HG03175 (cell line): ENCODE measurements at regions not wholly inside any gene's neighbourhood (a gene's known extent, or its start where the extent isn't known, plus 50 kb on each side); places are given as distances from the start of the nearest gene placed in this dataset.
"Not testable (repeated sequence)": the region's sequence is repeated elsewhere in the genome, so short reads cannot be mapped to it uniquely, and the experiment has no call there.

Experiments used
- ATAC-seq: cut with Tn5 transposase; IDR thresholded peaks from one replicate; pipeline ENCODE4 v1.9.1; 2021; ENCODE audit warnings: mild to moderate bottlenecking, moderate library complexity; ENCODE audit not compliant: unreplicated experiment

DNA sequence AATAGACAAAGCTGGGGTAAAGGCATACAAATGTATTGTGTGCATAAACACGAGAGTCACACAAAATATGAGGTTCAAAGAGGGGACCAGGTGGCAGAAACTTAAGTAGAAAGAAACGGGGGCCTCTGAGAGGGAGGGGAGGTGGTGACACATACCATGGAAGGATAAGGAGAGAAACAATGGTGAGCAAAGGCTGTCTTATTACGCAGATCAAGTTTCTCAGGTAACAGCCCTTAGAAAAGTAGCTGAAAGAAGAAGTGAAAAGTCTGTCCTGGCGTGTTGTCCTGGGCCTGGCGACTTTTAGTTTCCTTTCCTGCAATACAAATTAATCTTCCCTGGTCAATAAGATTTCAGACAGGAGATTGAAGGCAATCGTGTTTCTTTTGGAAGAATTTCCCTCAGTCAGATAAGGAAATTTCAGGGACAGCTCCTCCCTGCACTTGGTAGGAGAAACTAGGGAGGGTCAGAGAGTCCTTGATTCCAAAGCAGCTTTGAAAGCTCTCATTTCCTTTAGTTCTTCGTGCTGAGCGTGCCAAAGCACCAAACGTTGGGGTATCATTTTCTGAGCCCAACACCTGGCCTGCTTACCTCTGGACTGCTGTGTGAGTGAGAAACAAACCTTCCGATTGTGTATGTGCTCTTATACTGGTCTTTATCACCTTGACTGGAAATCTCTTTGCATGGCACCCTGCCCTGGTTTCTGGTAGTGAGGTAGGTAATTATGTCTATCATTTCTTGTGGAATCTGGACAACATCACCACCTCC is 676.7 kb upstream of the LCORL start:
- no peak for ATAC-seq

DNA sequence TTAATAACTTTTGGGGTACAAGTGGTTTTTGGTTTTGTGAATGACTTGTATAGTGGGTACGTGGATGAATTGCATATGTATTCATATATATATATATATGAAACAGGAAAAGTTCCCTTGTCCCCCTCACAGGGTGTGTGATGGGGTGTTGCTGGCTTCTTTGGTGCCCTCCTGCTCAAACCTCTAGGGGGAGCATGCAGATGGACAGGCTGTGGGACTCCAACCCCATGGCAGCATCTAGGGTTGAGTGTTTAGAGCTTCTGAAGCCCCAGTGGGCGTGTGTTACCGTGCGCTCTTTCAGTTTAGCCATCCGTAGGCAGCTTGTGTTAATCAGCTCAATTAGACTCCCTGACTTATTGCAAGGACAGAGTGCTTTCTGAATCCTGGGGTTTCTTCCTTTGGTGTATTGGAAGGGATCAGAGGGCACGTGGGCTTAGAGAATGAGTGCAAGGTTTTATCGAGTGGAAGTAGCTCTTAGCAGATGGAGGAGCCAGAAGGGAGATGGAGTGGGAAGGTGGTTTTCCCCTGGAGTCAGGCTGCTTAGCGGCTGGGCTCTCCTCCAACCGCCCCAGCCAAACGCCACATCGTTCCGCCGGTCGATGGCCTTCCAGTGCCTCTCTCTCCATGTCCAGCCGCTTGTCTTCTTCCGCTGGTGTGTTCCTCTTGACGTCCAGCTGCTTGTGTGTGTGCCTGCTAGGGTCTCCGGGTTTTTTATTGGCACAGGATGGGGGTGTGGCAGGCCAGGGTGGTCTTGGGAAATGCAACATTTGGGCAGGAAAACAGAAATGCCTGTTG is 674.4 kb upstream of the LCORL start:
- ATAC-seq: no peak

DNA sequence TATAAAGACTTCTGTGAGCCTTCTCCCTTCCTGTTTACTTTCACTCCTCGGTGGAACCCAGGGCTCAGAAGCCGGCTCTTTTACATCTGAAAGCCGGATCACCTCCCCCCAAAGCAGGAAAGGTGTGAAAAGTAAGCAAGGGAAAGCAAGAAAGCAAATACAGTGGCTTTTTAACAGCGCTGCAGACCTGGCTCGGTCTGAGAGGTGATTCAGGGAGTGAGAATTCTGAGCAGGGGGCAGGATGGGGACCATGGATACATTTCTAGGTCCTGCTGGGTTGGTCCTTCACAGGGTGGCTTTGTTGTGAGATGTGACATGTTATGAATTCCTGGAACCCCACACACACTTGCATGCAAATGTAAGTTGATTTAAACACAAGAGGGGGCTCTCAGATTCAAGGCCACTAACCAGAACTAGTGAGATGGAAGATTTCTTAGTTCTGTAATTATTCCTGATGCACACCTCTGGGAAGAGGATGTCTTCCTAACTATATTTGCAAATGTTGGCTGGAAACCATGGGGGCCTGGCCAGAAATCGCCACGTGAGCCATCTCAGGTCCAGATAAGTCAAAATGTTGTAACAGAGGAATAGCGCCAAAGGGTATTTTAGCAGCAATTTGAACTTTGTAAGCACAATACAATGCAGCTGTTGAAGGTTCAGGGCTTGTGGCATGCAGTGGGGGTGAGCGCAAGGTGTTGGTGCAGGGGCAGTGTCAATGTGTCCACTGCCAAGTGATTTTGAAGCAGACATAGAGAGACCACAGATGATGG is 670.1 kb upstream of the LCORL start:
- ATAC-seq: no peak

DNA sequence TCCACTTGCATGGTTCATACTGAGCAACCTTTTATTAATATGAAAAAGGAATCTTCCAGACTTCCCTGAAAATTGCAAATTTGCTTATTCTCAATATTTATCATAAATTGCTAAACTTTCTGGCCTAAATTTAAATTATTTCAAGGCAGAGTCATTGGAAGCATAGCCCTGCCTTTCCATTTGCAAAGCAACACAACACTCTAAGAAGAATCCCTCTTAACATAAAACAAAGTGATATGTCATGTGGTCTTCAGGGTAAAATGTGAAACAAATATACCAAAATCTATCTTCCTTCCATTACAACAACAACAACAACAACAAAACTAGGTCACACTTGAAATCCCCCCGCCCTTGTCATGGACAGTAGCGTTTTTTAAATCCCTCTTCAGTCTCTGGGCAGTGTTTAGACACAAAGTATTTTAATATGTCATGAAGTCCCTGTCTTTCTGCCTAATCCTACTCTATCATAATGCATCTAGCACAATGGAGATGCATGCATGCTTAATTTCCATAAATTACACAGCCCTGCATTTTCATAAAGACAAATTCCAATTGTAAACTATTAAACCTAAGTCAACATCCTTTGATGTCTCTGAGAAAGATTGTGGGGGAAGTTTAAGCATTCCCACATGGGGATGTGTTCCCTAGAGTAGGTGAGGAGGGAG is 668.9 kb upstream of the LCORL start:
- no peak for ATAC-seq

DNA sequence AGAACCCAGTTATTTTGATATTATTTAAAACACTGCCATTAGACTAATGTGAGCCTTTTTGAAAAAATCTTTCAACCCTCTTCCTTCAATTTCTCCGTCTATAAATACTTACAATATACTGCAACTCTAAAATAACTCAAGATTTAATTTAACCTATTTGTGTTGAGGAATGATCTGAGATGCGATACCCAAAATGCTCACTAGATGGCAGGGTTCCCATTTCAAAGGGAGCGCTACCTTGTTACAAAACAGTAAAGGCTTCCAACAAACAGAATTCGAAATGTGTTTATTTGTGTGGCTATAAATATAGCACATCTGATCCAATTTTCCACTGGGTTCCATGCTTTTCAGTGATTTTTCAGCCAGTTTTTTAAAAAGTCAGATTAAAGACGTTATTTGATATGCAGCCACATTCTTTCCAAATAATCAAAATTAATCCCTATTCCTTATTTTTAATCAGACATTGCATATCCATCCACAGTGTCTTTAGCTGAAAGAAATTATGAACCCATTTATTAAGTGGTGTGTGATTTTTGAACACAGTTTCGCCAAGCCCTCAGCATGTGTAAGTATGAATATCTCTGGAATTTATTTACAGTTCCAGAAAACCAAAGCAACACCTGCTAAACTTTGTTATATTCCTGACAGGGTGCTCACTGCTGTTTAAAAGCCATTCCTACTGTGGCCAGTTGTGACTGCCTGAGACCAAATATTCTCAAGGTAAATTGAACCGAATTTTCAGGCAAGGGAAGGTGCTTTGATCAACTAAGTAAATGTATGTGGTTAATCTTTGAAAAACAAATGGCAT is 668.0 kb upstream of the LCORL start:
- peak; percentile 79 for ATAC-seq

DNA sequence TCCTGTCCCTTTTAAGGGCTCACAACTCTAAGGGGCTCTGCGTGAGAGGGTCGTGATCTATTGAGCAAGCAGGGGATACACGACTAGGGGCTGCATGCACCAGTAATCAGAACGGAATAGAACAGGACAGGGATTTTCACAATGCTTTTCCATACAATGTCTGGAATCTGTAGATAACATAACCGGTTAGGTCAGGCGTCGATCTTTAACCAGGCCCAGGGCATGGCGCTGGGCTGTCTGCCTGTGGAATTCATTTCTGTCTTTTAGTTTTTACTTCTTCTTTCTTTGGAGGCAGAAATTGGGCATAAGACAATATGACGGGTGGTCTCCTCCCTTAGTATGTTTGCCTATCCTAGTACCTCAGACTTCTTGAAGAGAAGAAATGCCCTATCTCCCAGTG is 666.8 kb upstream of the LCORL start:
- ATAC-seq: not testable (repeated sequence)

DNA sequence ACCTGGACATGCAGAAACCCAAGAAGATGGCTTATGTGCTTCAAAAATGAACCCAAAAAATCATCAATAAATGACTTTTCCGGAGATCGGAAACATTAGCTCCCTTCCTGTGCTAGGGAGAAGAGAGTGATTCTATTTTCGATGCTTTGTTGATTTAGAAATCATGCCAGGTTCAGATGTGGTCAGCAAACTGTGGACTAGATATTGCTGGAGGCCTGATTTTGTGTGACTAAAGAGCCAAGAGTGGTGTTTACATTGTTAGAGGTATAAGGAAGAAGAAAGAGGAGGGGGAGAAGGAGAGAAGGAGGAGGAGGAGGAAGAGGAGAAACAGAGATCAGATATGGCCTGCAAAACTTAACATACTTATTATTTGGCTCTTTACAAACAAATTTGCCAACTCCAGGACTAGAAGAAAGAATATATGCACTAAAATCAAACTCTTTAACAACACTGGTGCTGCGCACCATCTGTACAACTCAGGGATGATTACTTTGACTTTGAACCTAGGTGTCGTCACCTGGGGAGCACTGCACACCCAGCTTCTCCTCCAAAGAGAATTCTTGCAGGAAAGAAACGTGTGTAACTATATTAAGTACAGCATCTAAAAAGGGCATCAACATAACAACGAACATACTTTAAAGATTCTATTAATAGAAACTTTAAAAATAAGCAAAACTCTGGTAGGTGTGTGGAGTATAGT is 664.9 kb upstream of the LCORL start:
- ATAC-seq: no peak

DNA sequence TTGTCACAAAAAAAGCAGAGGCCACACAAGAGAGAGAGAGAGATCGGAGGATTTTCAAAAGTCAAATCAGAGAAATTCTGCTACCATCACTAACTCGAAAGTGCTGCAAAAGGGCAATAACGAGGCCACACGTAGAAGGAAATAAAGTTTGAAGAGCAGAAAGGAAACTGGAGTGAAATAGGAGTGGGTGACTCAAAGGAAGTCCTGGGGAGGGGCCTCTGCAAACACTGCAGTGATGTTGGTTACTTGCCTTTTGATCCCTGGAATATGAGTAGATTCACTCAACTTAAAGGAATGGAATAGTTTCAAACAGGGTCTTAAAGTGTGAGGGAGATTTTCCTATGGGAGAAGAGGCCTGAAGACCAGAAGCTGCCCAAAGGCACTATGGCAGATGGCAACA is 663.4 kb upstream of the LCORL start:
- ATAC-seq: no peak

DNA sequence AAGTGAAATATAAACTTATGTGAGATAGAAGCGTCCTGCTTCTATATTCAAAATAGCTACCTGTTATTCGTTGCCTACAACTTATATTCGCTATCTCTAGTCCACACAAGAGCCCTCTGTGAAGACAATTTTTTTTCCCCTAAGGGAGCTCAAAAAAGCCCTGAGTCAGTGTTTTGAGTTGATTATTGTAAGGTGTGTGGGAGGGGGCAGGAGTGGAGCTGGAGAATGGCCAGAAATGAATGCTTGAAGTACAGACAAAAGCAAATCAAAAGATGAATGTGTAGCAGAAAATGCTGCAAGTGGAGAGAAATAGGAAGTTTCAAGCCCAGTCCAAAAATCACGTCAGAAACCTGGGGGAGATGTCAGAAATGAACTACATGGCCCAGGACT is 655.0 kb upstream of the LCORL start:
- no peak for ATAC-seq

DNA sequence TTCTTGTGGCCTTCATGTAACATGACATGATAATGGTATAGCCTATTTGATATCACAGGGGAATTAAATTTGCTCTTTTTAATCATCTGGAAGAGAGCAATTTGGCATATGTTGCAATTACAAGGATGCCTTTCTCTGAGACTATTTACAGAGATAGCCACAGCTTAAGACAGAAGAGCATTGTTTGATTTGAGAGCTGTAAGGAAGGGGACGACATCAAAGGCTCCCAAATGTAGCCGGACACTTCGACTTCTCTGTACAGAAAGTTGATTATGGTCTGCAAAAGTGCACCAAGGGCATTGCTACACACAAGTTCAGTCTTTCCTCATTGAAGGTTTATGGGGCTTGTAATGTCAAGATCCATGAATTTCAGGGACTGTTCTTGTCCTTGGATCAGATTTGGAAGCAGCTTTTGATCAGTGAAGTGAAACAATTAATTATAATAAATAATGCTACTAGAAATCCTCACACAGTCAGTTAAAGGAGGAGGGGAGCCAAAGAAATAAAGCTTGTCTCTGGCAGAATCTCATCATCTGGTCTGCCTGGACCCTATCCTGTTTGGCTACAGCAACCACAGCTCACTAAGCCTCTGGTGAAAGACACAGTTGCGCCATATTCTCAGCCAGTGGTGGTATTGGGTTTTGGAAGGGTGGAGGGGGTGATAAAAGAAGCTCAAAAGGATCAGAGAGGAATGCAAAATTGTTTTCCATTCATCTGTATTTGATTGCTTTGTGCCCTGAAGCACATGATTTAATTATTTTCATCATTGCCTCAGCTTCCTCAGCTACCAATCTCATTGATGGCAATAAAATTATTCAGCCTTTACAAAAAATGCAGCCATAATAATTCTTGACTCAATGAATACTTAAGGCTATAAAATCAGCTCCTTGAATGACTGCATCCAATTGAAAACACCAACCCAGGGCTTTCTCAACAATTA is 654.3 kb upstream of the LCORL start:
- no peak for ATAC-seq

DNA sequence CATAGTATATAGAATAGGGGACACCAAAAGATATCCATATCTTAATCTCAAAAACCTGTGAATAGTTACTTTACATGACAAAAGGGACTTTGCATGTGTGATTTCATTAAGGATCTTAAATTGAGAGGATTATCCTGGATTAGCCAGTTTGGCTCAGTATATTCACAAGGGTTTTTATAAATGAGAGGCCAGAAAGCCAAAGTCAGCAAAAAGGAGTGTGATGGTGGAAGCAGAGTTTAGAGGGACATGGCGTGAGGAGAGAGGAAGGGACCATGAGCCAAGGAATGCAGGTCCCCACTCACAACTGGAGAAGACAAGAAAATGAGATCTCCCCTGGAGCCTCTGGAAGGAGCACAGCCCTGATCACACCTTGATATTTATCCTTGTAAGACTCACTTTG is 648.5 kb upstream of the LCORL start:
- no peak for ATAC-seq

DNA sequence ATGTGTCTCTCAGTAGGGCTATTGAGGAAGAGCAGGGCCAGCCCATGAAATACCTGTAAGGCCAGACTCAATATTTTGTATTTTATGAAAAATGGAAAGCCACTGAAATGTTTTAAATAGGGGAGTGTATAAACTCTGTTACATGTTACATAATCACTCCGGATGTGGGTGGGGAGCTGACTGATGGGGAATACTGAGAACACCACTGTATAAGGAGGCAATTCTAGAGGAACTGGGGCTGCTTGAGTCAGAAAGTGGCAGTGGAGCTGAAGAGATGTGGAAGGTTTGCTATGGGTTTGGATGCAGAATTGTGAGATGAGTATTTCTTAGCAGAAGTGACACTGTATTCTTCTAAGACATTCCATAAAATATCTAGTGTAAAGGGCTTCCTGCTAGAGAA is 647.8 kb upstream of the LCORL start:
- no peak for ATAC-seq

DNA sequence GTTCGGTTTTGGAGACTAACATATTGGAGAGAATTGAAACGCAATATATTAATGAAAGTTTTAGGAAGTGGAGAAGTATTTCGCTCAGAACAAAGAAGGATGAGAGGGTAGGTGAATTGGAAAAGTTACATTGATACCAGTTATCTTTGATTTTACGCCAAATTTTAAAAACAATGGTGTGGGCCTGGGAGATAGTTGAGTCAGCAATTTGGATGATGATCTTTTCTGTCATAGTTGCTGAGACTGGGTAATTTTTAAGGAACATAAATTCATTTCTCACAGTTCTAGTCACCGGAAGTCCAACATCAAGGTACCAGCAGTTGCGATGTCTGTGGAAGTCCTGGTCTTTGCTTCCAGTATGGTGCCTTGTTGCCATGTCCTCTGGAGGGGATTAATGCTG is 644.8 kb upstream of the LCORL start:
- ATAC-seq: no peak

DNA sequence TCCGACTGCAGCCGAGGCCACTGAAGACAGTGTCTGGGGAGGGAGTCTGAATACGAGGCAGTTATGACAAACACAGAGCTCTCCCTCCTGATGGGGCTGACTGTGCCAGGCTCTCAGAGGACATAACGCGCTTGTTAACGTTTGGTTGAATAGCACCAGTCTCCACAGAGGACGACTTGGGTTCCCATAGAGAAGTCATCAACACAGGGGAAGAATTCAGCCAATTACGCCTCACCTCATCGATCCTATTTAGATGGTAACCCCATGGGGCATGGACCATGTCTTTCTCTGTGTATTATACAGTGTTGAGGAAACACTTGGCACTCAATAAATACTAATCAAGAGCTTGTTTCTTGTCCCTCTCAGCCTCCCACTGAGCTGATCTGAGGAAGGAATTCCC is 642.6 kb upstream of the LCORL start:
- no peak for ATAC-seq

DNA sequence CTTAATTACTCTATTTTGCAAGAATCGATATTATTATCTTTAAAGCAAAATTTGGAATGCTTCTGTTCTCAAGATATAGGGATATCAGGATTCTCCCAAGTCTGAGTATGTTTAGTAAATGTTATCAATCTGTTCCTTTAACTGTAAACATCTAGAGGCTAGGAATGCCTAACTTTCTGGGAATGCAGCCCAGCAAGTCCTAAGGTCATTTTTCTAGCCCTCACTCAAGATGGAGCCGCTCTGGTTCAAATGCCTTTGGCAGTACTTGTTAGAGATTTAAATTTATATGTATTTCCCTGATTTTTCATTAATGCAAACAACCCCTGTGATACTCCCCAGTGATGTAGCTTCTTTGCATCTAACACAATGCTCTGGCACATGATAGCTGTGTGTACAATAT is 623.8 kb upstream of the LCORL start:
- ATAC-seq: no peak

DNA sequence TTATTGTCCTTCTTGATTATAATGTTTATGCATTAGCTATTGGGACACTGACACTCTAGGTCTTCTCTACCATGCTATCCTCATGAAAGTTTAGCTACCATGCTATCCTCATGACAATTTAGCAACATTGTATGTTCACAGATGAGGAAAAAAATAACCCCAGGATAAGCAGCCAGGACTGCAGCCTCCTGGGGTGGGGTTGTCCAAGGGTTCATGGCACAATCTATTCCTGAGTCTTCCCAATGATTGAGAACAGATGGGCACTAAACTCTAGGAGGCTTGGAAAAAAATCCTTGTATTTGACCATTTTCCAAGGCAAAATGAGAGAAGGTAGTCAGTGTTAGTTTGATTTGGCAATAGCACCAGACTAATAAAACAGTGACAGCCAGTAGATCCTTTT is 619.8 kb upstream of the LCORL start:
- ATAC-seq: no peak

DNA sequence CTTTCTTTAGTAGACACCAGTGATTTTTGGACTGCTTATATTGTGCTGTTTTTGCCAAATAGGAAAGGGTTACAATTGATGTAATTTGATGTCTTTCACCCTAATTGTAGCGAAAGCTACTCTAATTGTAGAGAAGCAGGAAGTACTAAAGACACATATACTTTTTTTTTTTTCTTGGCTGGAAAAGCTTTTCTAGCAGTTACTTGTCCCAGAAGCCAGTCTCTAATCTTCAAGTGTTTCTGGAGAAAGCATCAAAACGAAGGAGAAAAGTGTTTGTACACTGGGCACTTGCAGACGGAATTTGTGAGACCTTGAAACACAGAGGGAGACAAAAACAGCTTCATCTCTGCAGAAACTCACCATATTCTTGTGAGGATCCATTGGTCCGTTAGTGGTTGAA is 616.5 kb upstream of the LCORL start:
- no peak for ATAC-seq

DNA sequence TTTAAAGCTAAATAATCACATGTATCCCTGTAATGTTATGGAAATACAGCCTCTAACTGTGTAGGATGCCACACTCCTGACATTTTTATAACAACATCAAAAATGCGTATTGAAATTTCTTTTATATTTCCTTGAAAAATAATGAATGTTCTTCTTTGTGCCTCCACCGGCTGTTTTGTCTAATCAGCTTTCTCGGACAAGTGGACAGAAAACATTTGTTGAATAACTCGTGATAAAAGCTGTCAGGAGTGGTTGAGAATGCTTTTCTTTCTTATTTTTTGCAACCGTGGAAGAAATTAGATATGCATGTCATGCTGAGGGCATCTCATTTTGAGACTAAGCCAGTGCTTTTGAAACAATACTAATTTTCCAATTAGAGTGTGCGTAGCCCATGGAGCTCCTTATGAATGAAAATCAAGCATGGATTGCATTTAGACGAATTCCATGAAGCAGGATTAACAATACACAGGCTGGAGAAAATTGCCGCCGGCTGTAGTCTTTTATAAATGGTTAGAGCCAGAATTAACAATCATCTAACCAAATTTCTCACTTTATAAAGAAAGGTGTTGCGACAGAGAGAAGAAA is 614.5 kb upstream of the LCORL start:
- ATAC-seq: no peak
